Colonic mucosa (tissue), 4 donors: ENCODE measurements at regions not wholly inside any gene's neighbourhood (a gene's known extent, or its start where the extent isn't known, plus 50 kb on each side); places are given as distances from the start of the nearest gene placed in this dataset.

Source experiments
- DNase-seq: peaks from one replicate; pipeline ENCODE4 v3.0.0-alpha.2; 2020
- H3K27ac ChIP-seq: fragments of 200-600 bp; one replicate; pipeline ENCODE4 v1.8.0; 2021
- H3K27me3 ChIP-seq: fragments of 200-600 bp; one replicate; pipeline ENCODE4 v1.8.0; 2021
- H3K36me3 ChIP-seq: fragments of 200-600 bp; one replicate; pipeline ENCODE4 v1.8.0; 2021
- H3K4me1 ChIP-seq: fragments of 200-600 bp; one replicate; pipeline ENCODE4 v1.8.0; 2021; ENCODE audit warnings: mild to moderate bottlenecking
- H3K4me3 ChIP-seq: fragments of 200-600 bp; one replicate; pipeline ENCODE4 v1.8.0; 2021
- H3K9ac ChIP-seq, 2 donors: one replicate each; pipeline ENCODE4 v1.7.0; 2013; ENCODE audit warnings: control low read depth in 2 of 2, low read depth in 2 of 2, low read length in 2 of 2
- H3K9me3 ChIP-seq: fragments of 200-600 bp; one replicate; pipeline ENCODE4 v1.8.0; 2021
- CTCF ChIP-seq: fragments of 200-600 bp; IDR thresholded peaks from one replicate; pipeline ENCODE4 v1.8.0; 2022; ENCODE audit warnings: antibody characterized with exemption, mild to moderate bottlenecking
- intact Hi-C: fragments of 100-400 bp; cut with DNase I; formaldehyde crosslinking; loops from one replicate; pipeline ENCODE4 v1.14.1; 2022
- donor health status: healthy.
- donor health status: DM: no; HTN: no; CAD: no.
- donor health status: DM: no; HTN: no; CAD: no.

- no peak for TF ChIP-seq CTCF
- Histone ChIP-seq H3K27me3 (no peaks in the 10 kb centered on the region), H3K27ac (no peak overlapping the region), H3K9me3 (no peaks in the 10 kb centered on the region), H3K36me3 (no peaks in the 10 kb centered on the region), H3K4me1 (no peaks in the 10 kb centered on the region), H3K4me3 (no peak overlapping the region), H3K9ac (no peak overlapping the region)
- intact Hi-C loops, result no loop called here
- no peak for DNase-seq
These were observed 90.2 kb upstream of the CDH4 start for GRCh38 chr20:61161726-61162390.

GRCh38 chr20:61162451-61162850, 89.6 kb upstream of the CDH4 start:
- TF ChIP-seq CTCF, result no peak
- no peak overlapping the region for H3K4me3 ChIP-seq
- intact Hi-C loops, result no loop called here

GRCh38 chr20:61163031-61163430, 89.0 kb upstream of the CDH4 start:
- no peak overlapping the region for H3K27ac ChIP-seq
- no peaks in the 10 kb centered on the region for H3K36me3 ChIP-seq
- H3K27me3 ChIP-seq, result no peaks in the 10 kb centered on the region
- DNase-seq, result no peak
- H3K4me1 ChIP-seq, result no peaks in the 10 kb centered on the region
- no peaks in the 10 kb centered on the region for H3K9me3 ChIP-seq
- no peak overlapping the region for H3K4me3 ChIP-seq
- no peak for TF ChIP-seq CTCF
- intact Hi-C loops, result no loop called here
- H3K9ac ChIP-seq, result no peak overlapping the region

More at GRCh38 chr20:61162451-61162850, 89.6 kb upstream of the CDH4 start:
- no peak for DNase-seq
- Histone ChIP-seq H3K27me3 (no peaks in the 10 kb centered on the region), H3K9me3 (no peaks in the 10 kb centered on the region), H3K4me1 (no peaks in the 10 kb centered on the region), H3K9ac (no peak overlapping the region), H3K36me3 (no peaks in the 10 kb centered on the region), H3K27ac (no peak overlapping the region)

- Histone ChIP-seq H3K4me1 (no peaks in the 10 kb centered on the region), H3K36me3 (no peaks in the 10 kb centered on the region), H3K9me3 (no peaks in the 10 kb centered on the region), H3K9ac (no peak overlapping the region), H3K27ac (no peak overlapping the region), H3K4me3 (no peak overlapping the region), H3K27me3 (no peaks in the 10 kb centered on the region)
- intact Hi-C loops, result no loop called here
- TF ChIP-seq CTCF, result no peak
- no peak for DNase-seq
These were observed 85.7 kb upstream of the CDH4 start for GRCh38 chr20:61166324-61166723.

GRCh38 chr20:61168605-61169004, 83.5 kb upstream of the CDH4 start:
- no peak overlapping the region for H3K4me3 ChIP-seq
- no peaks in the 10 kb centered on the region for H3K9me3 ChIP-seq
- no peak overlapping the region for H3K9ac ChIP-seq
- intact Hi-C loops, result no loop called here
- no peak for TF ChIP-seq CTCF
- no peak overlapping the region for H3K27ac ChIP-seq
- H3K27me3 ChIP-seq, result no peaks in the 10 kb centered on the region
- H3K4me1 ChIP-seq, result no peaks in the 10 kb centered on the region
- H3K36me3 ChIP-seq, result no peaks in the 10 kb centered on the region
- no peak for DNase-seq
